Chondrocyte (in vitro differentiated cells): ENCODE measurements at regions not wholly inside any gene's neighbourhood (a gene's known extent, or its start where the extent isn't known, plus 50 kb on each side); places are given as distances from the start of the nearest gene placed in this dataset.

ENCODE experiments used
- DNase-seq: peaks from one replicate; pipeline ENCODE4 v3.0.0; 2021; ENCODE audit warnings: mixed read lengths, low spot score
- H3K27ac Mint-ChIP-seq: one replicate; pipeline ENCODE4 v1.8.0; 2021; ENCODE audit warnings: mild to moderate bottlenecking, moderate library complexity, mixed read lengths; ENCODE audit not compliant: unreplicated experiment
- H3K27me3 Mint-ChIP-seq: 2 replicates; pipeline ENCODE4 v1.8.0; 2021; ENCODE audit warnings: low read depth, mixed read lengths
- H3K36me3 Mint-ChIP-seq: 2 replicates; pipeline ENCODE4 v1.8.0; 2021; ENCODE audit warnings: low read depth, mixed read lengths
- H3K4me1 Mint-ChIP-seq: 2 replicates; pipeline ENCODE4 v1.8.0; 2021; ENCODE audit warnings: low read depth, mild to moderate bottlenecking, mixed read lengths
- H3K4me3 Mint-ChIP-seq: one replicate; pipeline ENCODE4 v1.8.0; 2021; ENCODE audit warnings: mild to moderate bottlenecking, moderate library complexity, mixed read lengths; ENCODE audit not compliant: unreplicated experiment
- H3K9me3 Mint-ChIP-seq: 2 replicates; pipeline ENCODE4 v1.8.0; 2021; ENCODE audit warnings: low read depth, mixed read lengths
- CTCF ChIP-seq: fragments of 200-600 bp; sonication (generic); IDR thresholded peaks from 2 replicates; pipeline ENCODE4 v1.5.0; 2021; ENCODE audit warnings: antibody characterized with exemption, mild to moderate bottlenecking, moderate library complexity

GRCh38 chr18:77397617-77398016, 148.0 kb downstream of the GALR1 start:
- no peak overlapping the region for H3K4me3 Mint-ChIP-seq
- no peak for TF ChIP-seq CTCF
- H3K4me1 Mint-ChIP-seq: no peaks in the 10 kb centered on the region
- no peaks in the 10 kb centered on the region for H3K27me3 Mint-ChIP-seq
- DNase-seq: no peak
- H3K36me3 Mint-ChIP-seq: no peaks in the 10 kb centered on the region
- no peak overlapping the region for H3K27ac Mint-ChIP-seq
- H3K9me3 Mint-ChIP-seq: no peaks in the 10 kb centered on the region

GRCh38 chr18:77400561-77400960, 150.9 kb downstream of the GALR1 start:
- no peak for DNase-seq
- Mint-ChIP-seq H3K27ac (no peak overlapping the region), H3K4me1 (no peaks in the 10 kb centered on the region), H3K9me3 (no peaks in the 10 kb centered on the region), H3K27me3 (no peaks in the 10 kb centered on the region), H3K36me3 (no peaks in the 10 kb centered on the region), H3K4me3 (no peak overlapping the region)
- TF ChIP-seq CTCF: no peak

- H3K9me3 Mint-ChIP-seq: no peaks in the 10 kb centered on the region
- no peak for TF ChIP-seq CTCF
- no peaks in the 10 kb centered on the region for H3K4me1 Mint-ChIP-seq
- DNase-seq: no peak
- H3K4me3 Mint-ChIP-seq: no peak overlapping the region
- H3K36me3 Mint-ChIP-seq: no peaks in the 10 kb centered on the region
- H3K27me3 Mint-ChIP-seq: no peaks in the 10 kb centered on the region
- H3K27ac Mint-ChIP-seq: no peak overlapping the region
These were observed 151.5 kb downstream of the GALR1 start for GRCh38 chr18:77401173-77401572.

- H3K9me3 Mint-ChIP-seq: no peaks in the 10 kb centered on the region
- no peaks in the 10 kb centered on the region for H3K4me1 Mint-ChIP-seq
- no peak overlapping the region for H3K27ac Mint-ChIP-seq
- no peak overlapping the region for H3K4me3 Mint-ChIP-seq
- no peak for DNase-seq
- H3K27me3 Mint-ChIP-seq: no peaks in the 10 kb centered on the region
- H3K36me3 Mint-ChIP-seq: no peaks in the 10 kb centered on the region
- no peak for TF ChIP-seq CTCF
These were observed 154.4 kb downstream of the GALR1 start for GRCh38 chr18:77403969-77404535.

- H3K9me3 Mint-ChIP-seq: no peaks in the 10 kb centered on the region
- H3K4me3 Mint-ChIP-seq: no peak overlapping the region
- no peak for DNase-seq
- H3K36me3 Mint-ChIP-seq: no peaks in the 10 kb centered on the region
- H3K27ac Mint-ChIP-seq: no peak overlapping the region
- peaks cover 2% of the 10 kb centered on the region for H3K27me3 Mint-ChIP-seq
- no peak for TF ChIP-seq CTCF
- no peaks in the 10 kb centered on the region for H3K4me1 Mint-ChIP-seq
These were observed 155.4 kb downstream of the GALR1 start for GRCh38 chr18:77405096-77405495.
